ENCODE measurements at regions not wholly inside any gene's neighbourhood (a gene's known extent, or its start where the extent isn't known, plus 50 kb on each side); places are given as distances from the start of the nearest gene placed in this dataset.

GRCh38 chr3:41126961-41127360 is 72.3 kb upstream of the CTNNB1 start:
- Histone ChIP-seq H4K20me1 (ENCODE audit: insufficient read depth, low read length, poor library complexity, severe bottlenecking) (no peaks in the 10 kb centered on the region), H3K9ac (ENCODE audit: low read depth, low read length, poor library complexity, severe bottlenecking) (no peak overlapping the region), H2AFZ (ENCODE audit: low read length) (no peak overlapping the region), H3K27me3 (ENCODE audit: insufficient read depth, low read length, poor library complexity, severe bottlenecking) (no peaks in the 10 kb centered on the region), H3K9me2 (replicated peaks; ENCODE audit: low read depth, low read length) (no peaks in the 10 kb centered on the region), H3K4me3 (ENCODE audit: low read length, poor library complexity, severe bottlenecking) (no peak overlapping the region), H3K9me3 (ENCODE audit: insufficient read depth, low read depth, low read length) (no peaks in the 10 kb centered on the region), H3K36me3 (ENCODE audit: insufficient read depth, low read length) (no peaks in the 10 kb centered on the region), H3F3A (ENCODE audit: low read depth) (no peaks in the 10 kb centered on the region), H3K4me1 (ENCODE audit: insufficient read depth, low read length, poor library complexity, severe bottlenecking) (no peaks in the 10 kb centered on the region), H3K79me2 (ENCODE audit: insufficient read depth, low read length) (no peaks in the 10 kb centered on the region), H3K4me2 (ENCODE audit: low read depth, low read length, poor library complexity, severe bottlenecking) (no peak overlapping the region)
- no peak for TF ChIP-seq CTCF (conservative IDR thresholded peaks at IDR 0.05; ENCODE audit: low read length)

- Histone ChIP-seq H3F3A (ENCODE audit: low read depth) (no peaks in the 10 kb centered on the region), H3K9me2 (replicated peaks; ENCODE audit: low read depth, low read length) (no peaks in the 10 kb centered on the region), H3K27me3 (ENCODE audit: insufficient read depth, low read length, poor library complexity, severe bottlenecking) (no peaks in the 10 kb centered on the region), H4K20me1 (ENCODE audit: insufficient read depth, low read length, poor library complexity, severe bottlenecking) (no peaks in the 10 kb centered on the region), H3K4me3 (ENCODE audit: low read length, poor library complexity, severe bottlenecking) (no peak overlapping the region), H3K79me2 (ENCODE audit: insufficient read depth, low read length) (no peaks in the 10 kb centered on the region), H2AFZ (ENCODE audit: low read length) (no peak overlapping the region), H3K4me1 (ENCODE audit: insufficient read depth, low read length, poor library complexity, severe bottlenecking) (no peaks in the 10 kb centered on the region), H3K9me3 (ENCODE audit: insufficient read depth, low read depth, low read length) (no peaks in the 10 kb centered on the region), H3K36me3 (ENCODE audit: insufficient read depth, low read length) (no peaks in the 10 kb centered on the region), H3K9ac (ENCODE audit: low read depth, low read length, poor library complexity, severe bottlenecking) (no peak overlapping the region), H3K4me2 (ENCODE audit: low read depth, low read length, poor library complexity, severe bottlenecking) (no peak overlapping the region)
- TF ChIP-seq EZH2phosphoT487 (IDR thresholded peaks at IDR 0.05; ENCODE audit: borderline replicate concordance): no peak
These were observed 71.9 kb upstream of the CTNNB1 start for GRCh38 chr3:41127414-41127813.

GRCh38 chr3:41129731-41130130 is 69.6 kb upstream of the CTNNB1 start:
- H3K36me3 ChIP-seq (ENCODE audit: insufficient read depth, low read length): no peaks in the 10 kb centered on the region
- no peak for TF ChIP-seq EZH2phosphoT487 (IDR thresholded peaks at IDR 0.05; ENCODE audit: borderline replicate concordance)
- TF ChIP-seq CTCF (conservative IDR thresholded peaks at IDR 0.05; ENCODE audit: low read length): no peak
- no peaks in the 10 kb centered on the region for H3K9me2 ChIP-seq (replicated peaks; ENCODE audit: low read depth, low read length)
- H3K27me3 ChIP-seq (ENCODE audit: insufficient read depth, low read length, poor library complexity, severe bottlenecking): no peaks in the 10 kb centered on the region
- no peak overlapping the region for H3K4me3 ChIP-seq (ENCODE audit: low read length, poor library complexity, severe bottlenecking)
- H4K20me1 ChIP-seq (ENCODE audit: insufficient read depth, low read length, poor library complexity, severe bottlenecking): no peaks in the 10 kb centered on the region
- no peaks in the 10 kb centered on the region for H3F3A ChIP-seq (ENCODE audit: low read depth)
- H3K4me1 ChIP-seq (ENCODE audit: insufficient read depth, low read length, poor library complexity, severe bottlenecking): no peaks in the 10 kb centered on the region
- no peak overlapping the region for H3K4me2 ChIP-seq (ENCODE audit: low read depth, low read length, poor library complexity, severe bottlenecking)
- H2AFZ ChIP-seq (ENCODE audit: low read length): no peak overlapping the region
- H3K79me2 ChIP-seq (ENCODE audit: insufficient read depth, low read length): no peaks in the 10 kb centered on the region
- H3K9ac ChIP-seq (ENCODE audit: low read depth, low read length, poor library complexity, severe bottlenecking): no peak overlapping the region
- no peaks in the 10 kb centered on the region for H3K9me3 ChIP-seq (ENCODE audit: insufficient read depth, low read depth, low read length)

- H3F3A ChIP-seq (ENCODE audit: low read depth): no peaks in the 10 kb centered on the region
- no peaks in the 10 kb centered on the region for H3K27me3 ChIP-seq (ENCODE audit: insufficient read depth, low read length, poor library complexity, severe bottlenecking)
- no peak overlapping the region for H3K4me3 ChIP-seq (ENCODE audit: low read length, poor library complexity, severe bottlenecking)
- H2AFZ ChIP-seq (ENCODE audit: low read length): no peak overlapping the region
- H3K4me1 ChIP-seq (ENCODE audit: insufficient read depth, low read length, poor library complexity, severe bottlenecking): no peaks in the 10 kb centered on the region
- H4K20me1 ChIP-seq (ENCODE audit: insufficient read depth, low read length, poor library complexity, severe bottlenecking): no peaks in the 10 kb centered on the region
- TF ChIP-seq EZH2phosphoT487 (IDR thresholded peaks at IDR 0.05; ENCODE audit: borderline replicate concordance) (no peak), CTCF (conservative IDR thresholded peaks at IDR 0.05; ENCODE audit: low read length) (no peak)
- no peaks in the 10 kb centered on the region for H3K36me3 ChIP-seq (ENCODE audit: insufficient read depth, low read length)
- H3K79me2 ChIP-seq (ENCODE audit: insufficient read depth, low read length): no peaks in the 10 kb centered on the region
- H3K9me2 ChIP-seq (replicated peaks; ENCODE audit: low read depth, low read length): no peaks in the 10 kb centered on the region
- H3K9ac ChIP-seq (ENCODE audit: low read depth, low read length, poor library complexity, severe bottlenecking): no peak overlapping the region
- no peak overlapping the region for H3K4me2 ChIP-seq (ENCODE audit: low read depth, low read length, poor library complexity, severe bottlenecking)
- H3K9me3 ChIP-seq (ENCODE audit: insufficient read depth, low read depth, low read length): no peaks in the 10 kb centered on the region
These were observed 68.1 kb upstream of the CTNNB1 start for GRCh38 chr3:41131224-41131623.

Measured in Loucy (cell line).